T-helper 2 cell treated with Interferon-gamma antibody and Interleukin-4, amounts not matched to agents 5 μg/mL and 100 μg/mL, for 36 hours (primary cell): ENCODE measurements at regions not wholly inside any gene's neighbourhood (a gene's known extent, or its start where the extent isn't known, plus 50 kb on each side); places are given as distances from the start of the nearest gene placed in this dataset.
A peak's percentile ranks its signal among the peaks of the same experiment; 100 is the strongest.

Experiments used
- DNase-seq: peaks from one replicate; pipeline ENCODE4 v3.0.0; 2021; ENCODE audit warnings: low spot score
- H3K27ac Mint-ChIP-seq: one replicate; pipeline ENCODE4 v1.8.0; 2021; ENCODE audit warnings: mild to moderate bottlenecking, mixed read lengths
- H3K27me3 Mint-ChIP-seq: one replicate; pipeline ENCODE4 v1.8.0; 2021; ENCODE audit warnings: low read depth, mixed read lengths
- H3K36me3 Mint-ChIP-seq: one replicate; pipeline ENCODE4 v1.8.0; 2021; ENCODE audit warnings: low read depth, mixed read lengths
- H3K4me1 Mint-ChIP-seq: one replicate; pipeline ENCODE4 v1.8.0; 2021; ENCODE audit warnings: low read depth, mixed read lengths
- H3K4me3 Mint-ChIP-seq: one replicate; pipeline ENCODE4 v1.8.0; 2022; ENCODE audit warnings: mild to moderate bottlenecking, moderate library complexity, mixed read lengths
- H3K9me3 Mint-ChIP-seq: one replicate; pipeline ENCODE4 v1.8.0; 2021; ENCODE audit warnings: mixed read lengths

DNA sequence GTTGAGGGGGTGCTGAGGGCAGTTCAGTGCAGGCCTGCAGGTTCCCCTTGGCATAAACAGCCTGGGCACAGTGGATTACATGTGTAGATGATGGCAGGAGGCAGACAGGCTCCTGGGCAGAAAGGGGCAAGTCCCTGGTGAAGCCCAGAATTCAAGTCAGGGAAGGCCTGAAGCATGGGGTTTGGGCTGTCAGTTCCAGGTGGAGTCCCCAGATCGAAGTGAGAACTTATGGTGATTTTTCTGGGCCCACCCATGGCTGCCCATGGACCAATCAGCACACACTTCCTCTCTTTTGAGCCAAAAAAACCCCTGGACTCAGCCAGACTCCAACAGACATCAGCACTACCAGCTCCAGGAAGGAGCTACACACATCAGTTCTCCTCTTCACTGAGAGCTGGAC lies 529.1 kb downstream of the PPARGC1A start:
- no peak for DNase-seq
- Mint-ChIP-seq H3K27me3 (no peaks in the 10 kb centered on the region), H3K9me3 (no peaks in the 10 kb centered on the region), H3K27ac (no peak overlapping the region), H3K4me1 (no peaks in the 10 kb centered on the region), H3K36me3 (no peaks in the 10 kb centered on the region), H3K4me3 (no peak overlapping the region)

DNA sequence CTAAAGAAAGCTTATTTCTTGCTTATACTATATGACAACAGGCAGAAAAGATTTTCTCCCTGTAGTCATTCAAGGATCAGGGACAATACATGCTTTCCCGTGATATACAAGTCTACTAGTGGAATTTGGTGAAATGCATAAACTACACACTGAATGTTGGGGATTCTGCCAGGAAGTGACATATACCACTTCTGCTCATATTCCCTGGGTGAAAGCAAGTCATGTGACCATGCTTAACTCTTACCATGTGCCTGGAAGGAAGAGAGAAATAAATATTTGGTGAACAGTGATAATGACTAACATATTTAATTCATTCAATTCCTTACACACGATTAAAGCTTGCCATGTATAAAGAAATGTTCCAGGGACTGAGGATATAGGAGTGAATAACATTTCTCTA lies 534.6 kb downstream of the PPARGC1A start:
- H3K9me3 Mint-ChIP-seq: no peaks in the 10 kb centered on the region
- no peak overlapping the region for H3K4me3 Mint-ChIP-seq
- no peak overlapping the region for H3K27ac Mint-ChIP-seq
- no peaks in the 10 kb centered on the region for H3K27me3 Mint-ChIP-seq
- DNase-seq: no peak
- no peaks in the 10 kb centered on the region for H3K4me1 Mint-ChIP-seq
- H3K36me3 Mint-ChIP-seq: no peaks in the 10 kb centered on the region

DNA sequence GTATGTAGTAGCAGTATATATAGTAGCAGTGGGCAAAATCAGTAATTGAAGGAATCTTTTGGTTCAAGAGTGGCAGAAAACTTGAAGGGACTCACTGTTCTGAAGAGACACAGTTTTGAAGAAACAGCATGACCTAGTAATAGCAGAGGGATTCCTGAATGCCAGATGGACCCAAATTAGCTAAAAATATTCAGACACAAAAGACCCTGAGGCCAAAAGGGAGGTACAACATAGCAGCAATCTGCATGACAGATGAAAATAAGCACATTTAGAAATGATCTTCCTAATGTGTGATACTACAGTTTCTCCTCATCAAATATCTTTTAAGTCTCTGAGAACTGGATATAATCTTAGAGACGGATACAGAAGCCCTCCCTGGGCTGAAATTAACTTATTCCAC lies 536.6 kb downstream of the PPARGC1A start:
- no peaks in the 10 kb centered on the region for H3K9me3 Mint-ChIP-seq

DNA sequence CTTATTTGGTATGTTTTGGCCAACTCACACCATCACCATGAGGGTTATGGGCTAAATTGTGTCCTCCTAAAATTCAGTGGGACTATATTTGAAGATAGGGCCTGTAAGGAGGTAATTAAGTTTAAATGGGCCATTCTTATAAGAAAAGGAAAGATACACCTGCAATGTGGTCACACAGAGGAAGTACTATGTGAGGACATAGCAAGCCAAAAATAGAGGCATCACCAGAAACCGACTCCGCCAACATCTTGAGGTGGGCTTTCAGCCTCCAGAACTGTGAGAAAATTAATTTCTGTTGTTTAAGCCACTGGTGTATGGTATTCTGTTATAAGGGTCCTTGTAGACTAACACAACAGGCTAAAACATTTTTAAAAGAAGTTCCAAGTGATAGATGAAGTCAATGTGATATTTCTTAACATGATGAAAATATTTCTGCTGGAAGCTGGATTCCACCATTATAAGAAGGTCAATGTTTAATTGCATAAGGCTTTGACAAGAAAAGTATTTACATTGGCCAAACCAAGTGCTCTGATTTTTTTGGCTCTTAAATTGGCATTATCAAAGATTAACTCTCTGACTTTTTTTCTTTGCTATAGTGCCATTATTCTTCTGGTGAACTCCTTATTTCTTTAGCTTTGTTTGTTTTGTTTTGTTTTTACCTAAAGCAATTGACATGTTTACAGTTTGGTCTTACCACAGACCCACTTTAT lies 540.9 kb downstream of the PPARGC1A start:
- H3K27ac Mint-ChIP-seq: no peak overlapping the region
- no peak for DNase-seq
- H3K27me3 Mint-ChIP-seq: no peaks in the 10 kb centered on the region
- no peaks in the 10 kb centered on the region for H3K4me1 Mint-ChIP-seq
- H3K36me3 Mint-ChIP-seq: no peaks in the 10 kb centered on the region
- H3K4me3 Mint-ChIP-seq: no peak overlapping the region
- no peaks in the 10 kb centered on the region for H3K9me3 Mint-ChIP-seq

More for the DNA sequence above, 536.6 kb downstream of the PPARGC1A start:
- no peak overlapping the region for H3K4me3 Mint-ChIP-seq
- H3K4me1 Mint-ChIP-seq: no peaks in the 10 kb centered on the region
- H3K27me3 Mint-ChIP-seq: no peaks in the 10 kb centered on the region
- DNase-seq: no peak
- no peak overlapping the region for H3K27ac Mint-ChIP-seq
- no peaks in the 10 kb centered on the region for H3K36me3 Mint-ChIP-seq

DNA sequence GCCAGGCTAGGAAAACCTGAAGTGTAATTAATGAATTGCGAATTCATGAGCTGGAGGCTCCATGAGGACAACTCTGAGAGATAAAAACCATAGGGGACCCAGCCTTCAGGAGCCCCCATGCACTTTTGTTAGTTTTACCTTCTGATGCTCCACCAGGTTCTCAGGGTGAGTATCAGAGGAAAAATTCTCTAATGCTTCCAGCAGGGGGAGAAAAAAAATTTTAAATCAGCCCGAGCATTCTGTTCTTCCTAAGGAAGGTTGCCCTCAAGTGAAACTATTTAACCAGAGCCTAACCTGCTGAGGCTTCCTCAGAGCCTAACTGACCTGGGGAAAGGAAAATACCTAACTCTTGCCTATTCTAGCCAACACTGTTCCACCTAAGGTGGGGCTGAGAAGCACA lies 552.6 kb downstream of the PPARGC1A start:
- Mint-ChIP-seq H3K27ac (no peak overlapping the region), H3K27me3 (peaks cover 20% of the 10 kb centered on the region), H3K4me3 (no peak overlapping the region), H3K36me3 (no peaks in the 10 kb centered on the region), H3K9me3 (no peaks in the 10 kb centered on the region), H3K4me1 (peaks cover 29% of the 10 kb centered on the region)
- DNase-seq: no peak

DNA sequence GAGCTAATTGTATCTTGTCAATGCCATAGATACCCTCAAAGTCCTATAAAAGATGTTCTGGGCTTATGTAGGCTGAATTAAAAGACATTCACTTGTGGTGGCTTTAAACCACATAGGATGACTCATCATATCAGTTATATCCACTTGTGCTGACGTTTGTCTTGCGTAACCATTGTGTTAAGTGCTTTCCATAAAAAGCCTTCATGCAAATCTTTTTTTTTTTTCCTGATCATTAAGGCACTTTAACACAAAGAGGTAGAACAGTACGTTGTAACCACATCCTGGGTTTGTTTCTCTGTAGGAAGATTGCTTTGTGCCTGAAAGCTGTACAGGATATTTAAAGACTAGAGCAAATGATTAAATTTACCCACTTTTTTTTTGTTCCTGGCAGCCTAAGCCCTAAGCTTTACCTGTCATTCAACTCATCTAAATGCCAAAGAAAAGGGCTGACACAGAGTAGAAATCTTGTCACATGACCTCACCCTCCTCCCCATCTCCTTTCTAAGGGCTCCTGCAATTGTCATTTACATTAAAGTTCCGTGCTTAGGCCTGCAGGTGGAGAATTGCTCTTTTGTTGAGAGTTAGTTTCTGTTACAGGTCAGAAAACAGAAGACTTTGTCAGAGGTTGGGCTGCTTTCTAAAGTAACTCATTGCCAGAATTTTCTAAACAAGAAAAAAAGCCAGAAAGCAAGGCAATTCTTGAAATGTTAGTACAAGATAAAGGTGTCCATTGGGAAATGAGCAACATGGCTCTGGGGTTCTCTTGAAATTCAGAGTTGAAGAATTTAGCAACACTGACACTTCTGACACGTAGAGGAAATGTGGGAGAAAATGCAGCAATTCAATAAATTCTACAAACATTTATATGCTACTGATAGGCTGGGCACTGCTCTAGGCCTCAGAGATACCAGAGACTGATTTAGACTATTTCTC lies 555.6 kb downstream of the PPARGC1A start:
- peak overlapping the region; percentile 73 for H3K4me3 Mint-ChIP-seq
- H3K27me3 Mint-ChIP-seq: peaks cover 5% of the 10 kb centered on the region
- no peaks in the 10 kb centered on the region for H3K36me3 Mint-ChIP-seq
- peak overlapping the region; percentile 95 for H3K27ac Mint-ChIP-seq
- peaks cover 30% of the 10 kb centered on the region for H3K4me1 Mint-ChIP-seq
- no peaks in the 10 kb centered on the region for H3K9me3 Mint-ChIP-seq
- DNase-seq: peak; percentile 66

DNA sequence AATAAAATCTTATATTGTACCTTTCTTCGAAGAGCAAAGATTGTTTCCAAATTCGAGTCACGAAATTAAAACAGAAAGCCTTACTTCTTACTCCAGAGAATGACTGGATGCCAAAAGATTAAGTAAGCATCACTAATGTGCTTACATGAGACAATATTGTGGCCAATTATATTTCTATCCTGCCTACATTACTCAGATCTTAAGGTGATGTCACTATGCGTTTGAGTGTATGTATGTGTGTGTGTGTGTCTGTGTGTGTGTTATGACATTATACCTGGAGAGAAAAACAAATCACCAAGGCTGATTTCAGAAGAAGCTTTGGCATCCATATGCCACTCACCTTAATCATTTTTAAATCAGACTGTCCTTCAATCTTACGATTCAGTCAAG lies 556.3 kb downstream of the PPARGC1A start:
- peak; percentile 50 for DNase-seq
- Mint-ChIP-seq H3K27me3 (peaks cover 4% of the 10 kb centered on the region), H3K4me1 (peaks cover 30% of the 10 kb centered on the region), H3K9me3 (no peaks in the 10 kb centered on the region), H3K36me3 (no peaks in the 10 kb centered on the region), H3K4me3 (peak overlapping the region; percentile 73), H3K27ac (peak overlapping the region; percentile 95)

DNA sequence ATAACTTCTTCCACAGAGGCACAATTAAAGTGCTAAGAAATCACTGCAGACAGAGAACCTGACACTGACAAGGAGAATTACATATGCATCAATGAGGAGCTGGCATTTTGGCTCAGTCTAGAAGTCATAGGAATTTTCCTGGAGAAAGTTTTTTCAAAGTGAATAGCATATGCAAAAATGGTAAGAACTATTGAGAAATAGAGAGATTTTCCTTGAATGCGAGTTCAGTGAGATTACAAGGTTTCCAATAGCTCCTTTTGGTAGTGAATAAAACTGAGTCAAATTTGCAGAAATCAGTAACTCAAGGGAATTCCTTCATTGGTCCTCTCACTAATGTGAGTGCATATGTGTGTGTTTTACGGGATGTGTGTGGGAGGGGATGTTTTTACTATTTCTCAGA lies 557.5 kb downstream of the PPARGC1A start:
- Mint-ChIP-seq H3K9me3 (no peaks in the 10 kb centered on the region), H3K27ac (no peak overlapping the region), H3K4me3 (no peak overlapping the region), H3K4me1 (peaks cover 30% of the 10 kb centered on the region), H3K36me3 (no peaks in the 10 kb centered on the region), H3K27me3 (no peaks in the 10 kb centered on the region)
- no peak for DNase-seq

DNA sequence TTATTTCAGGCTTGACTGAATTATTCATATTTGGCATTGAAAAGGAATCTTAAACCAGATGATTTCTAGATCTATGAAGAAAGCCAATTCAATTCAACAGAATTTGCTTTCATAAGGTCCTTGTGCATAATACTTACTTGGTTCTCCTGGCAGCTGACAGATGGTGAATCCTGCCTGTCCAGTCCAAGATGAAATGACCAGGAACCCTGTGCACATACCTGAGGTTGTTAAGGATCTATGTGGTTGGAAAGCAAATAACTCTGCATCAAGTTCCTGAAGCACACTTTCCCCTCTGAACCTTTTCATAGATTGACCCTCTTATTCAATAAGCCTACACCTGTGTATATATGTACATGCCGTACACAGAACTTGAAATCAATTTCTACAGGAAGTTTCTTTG lies 562.7 kb downstream of the PPARGC1A start:
- Mint-ChIP-seq H3K27ac (no peak overlapping the region), H3K27me3 (peaks cover 2% of the 10 kb centered on the region)

DNA sequence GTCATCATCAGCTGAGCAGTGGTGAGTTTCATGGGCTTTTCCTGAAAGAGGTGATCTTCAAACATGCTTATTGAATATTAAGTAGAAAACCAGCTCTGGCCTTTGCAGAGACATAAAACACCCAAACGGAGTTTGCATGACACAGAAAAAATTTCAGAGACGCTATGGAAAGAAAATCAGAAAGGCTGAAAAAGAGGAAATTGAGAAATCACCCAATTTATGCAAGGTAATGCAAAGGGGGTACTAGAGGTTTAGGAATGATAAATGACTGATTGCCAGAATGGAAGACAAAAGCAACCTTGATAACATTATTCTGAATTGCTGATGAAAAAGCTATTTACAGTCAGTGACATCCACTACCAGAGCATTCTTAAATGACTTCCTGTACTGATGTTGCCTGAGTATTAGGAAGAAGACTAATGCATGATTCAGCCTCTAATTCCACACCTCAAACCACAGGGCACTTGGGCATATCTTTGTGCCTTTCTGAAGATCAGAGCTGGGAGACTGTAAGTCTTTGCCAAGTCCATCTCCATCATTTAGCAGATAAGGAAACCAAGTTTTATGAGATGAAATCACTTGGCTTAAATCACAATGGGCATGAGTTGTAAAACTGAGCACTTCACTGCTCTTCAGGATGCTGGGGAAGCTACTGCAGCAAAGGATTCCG lies 565.7 kb downstream of the PPARGC1A start:
- no peaks in the 10 kb centered on the region for H3K36me3 Mint-ChIP-seq
- H3K4me1 Mint-ChIP-seq: peaks cover 9% of the 10 kb centered on the region
- DNase-seq: no peak
- H3K4me3 Mint-ChIP-seq: no peak overlapping the region
- H3K9me3 Mint-ChIP-seq: peaks cover 4% of the 10 kb centered on the region
- H3K27ac Mint-ChIP-seq: peak overlapping the region; percentile 27
- peaks cover 6% of the 10 kb centered on the region for H3K27me3 Mint-ChIP-seq

More for the DNA sequence above, 562.7 kb downstream of the PPARGC1A start:
- Mint-ChIP-seq H3K9me3 (peaks cover 4% of the 10 kb centered on the region), H3K36me3 (no peaks in the 10 kb centered on the region), H3K4me1 (peaks cover 10% of the 10 kb centered on the region), H3K4me3 (no peak overlapping the region)
- DNase-seq: no peak

DNA sequence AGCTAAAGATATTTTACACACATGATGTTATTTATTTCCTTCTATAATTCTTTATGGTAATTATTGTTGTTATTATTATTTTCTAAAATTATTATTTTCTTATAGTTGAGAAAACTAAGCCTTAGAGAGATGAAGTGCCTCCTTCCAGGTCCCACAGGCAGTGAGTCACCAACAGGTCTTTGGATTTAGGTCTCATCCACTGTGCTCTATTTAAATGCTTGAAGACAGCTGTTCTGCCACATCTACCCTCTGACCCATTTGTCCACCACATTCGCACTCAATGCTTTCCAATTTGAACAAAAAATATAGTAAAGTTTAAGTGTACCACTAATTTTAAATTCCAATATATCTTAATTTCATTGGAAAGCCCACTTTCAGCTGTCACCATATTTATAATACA lies 566.4 kb downstream of the PPARGC1A start:
- peaks cover 9% of the 10 kb centered on the region for H3K4me1 Mint-ChIP-seq
- peaks cover 4% of the 10 kb centered on the region for H3K9me3 Mint-ChIP-seq
- H3K4me3 Mint-ChIP-seq: no peak overlapping the region
- peaks cover 6% of the 10 kb centered on the region for H3K27me3 Mint-ChIP-seq
- no peak for DNase-seq
- H3K27ac Mint-ChIP-seq: no peak overlapping the region
- no peaks in the 10 kb centered on the region for H3K36me3 Mint-ChIP-seq

DNA sequence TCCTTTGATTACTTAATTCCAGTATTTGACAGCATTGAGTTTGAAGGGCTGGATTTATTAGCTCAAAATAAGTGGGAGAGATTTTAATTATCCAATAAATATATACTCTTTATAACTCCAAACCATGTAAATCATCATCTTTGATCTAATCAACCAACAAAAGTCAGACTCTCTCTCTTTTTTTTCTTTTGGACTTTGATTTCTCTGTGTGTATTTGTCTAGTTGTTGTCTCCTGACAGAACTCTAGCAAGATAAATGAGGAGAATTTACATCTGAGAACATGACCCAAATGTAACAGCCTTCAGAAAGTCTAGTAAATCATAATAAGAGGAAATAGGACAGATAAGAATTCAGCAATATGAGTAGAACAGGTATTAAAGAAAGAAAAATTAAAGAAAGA lies 567.1 kb downstream of the PPARGC1A start:
- Mint-ChIP-seq H3K4me1 (peaks cover 9% of the 10 kb centered on the region), H3K9me3 (peaks cover 4% of the 10 kb centered on the region), H3K4me3 (no peak overlapping the region), H3K36me3 (no peaks in the 10 kb centered on the region), H3K27me3 (peaks cover 6% of the 10 kb centered on the region), H3K27ac (no peak overlapping the region)
- DNase-seq: no peak

DNA sequence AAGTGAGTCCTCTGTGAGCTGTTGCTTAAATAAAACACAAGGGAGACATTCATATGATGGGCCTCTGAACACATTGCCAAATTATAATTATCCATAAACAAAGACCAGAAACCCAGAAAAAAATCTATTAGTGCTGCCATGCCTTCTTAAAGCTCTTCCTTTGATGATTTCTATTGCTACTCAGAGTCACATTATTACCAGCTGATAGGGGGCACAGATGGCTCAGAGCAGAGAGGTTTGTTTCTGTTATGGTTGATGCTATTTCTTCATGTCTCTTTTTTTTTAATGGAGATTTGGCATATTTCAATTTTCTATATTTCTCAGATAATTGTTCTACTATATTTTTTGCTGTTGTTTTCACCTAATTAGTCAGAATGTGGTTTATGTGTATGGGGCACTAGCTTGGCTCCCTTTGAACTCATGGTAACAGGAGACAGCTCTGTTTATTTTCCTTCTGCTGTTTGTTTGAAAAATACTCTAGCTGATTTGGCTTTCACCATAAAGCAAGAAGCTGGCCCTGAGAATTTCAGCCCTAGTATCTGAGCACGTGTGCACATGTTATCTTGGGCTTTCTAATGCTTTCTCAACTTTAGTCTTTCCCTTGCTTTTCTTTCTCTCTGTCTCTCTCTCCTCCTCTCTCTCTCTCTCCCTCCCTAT lies 568.8 kb downstream of the PPARGC1A start:
- Mint-ChIP-seq H3K9me3 (peaks cover 2% of the 10 kb centered on the region), H3K27me3 (peaks cover 4% of the 10 kb centered on the region), H3K4me1 (peaks cover 8% of the 10 kb centered on the region), H3K36me3 (no peaks in the 10 kb centered on the region), H3K27ac (no peak overlapping the region), H3K4me3 (no peak overlapping the region)
- DNase-seq: no peak
